Ishikawa (cell line): ENCODE measurements at regions not wholly inside any gene's neighbourhood (a gene's known extent, or its start where the extent isn't known, plus 50 kb on each side); places are given as distances from the start of the nearest gene placed in this dataset.

Source experiments
- EP300 ChIP-seq: IDR thresholded peaks from 2 replicates; pipeline ENCODE4 v1.6.1; 2012; ENCODE audit warnings: borderline replicate concordance
- MAX ChIP-seq: IDR thresholded peaks from 2 replicates; pipeline ENCODE4 v1.6.1; 2012
- REST ChIP-seq: IDR thresholded peaks from 2 replicates; pipeline ENCODE4 v1.6.1; 2012; ENCODE audit warnings: low read depth, mild to moderate bottlenecking
- ZBTB7A ChIP-seq: IDR thresholded peaks from 2 replicates; pipeline ENCODE4 v1.6.1; 2012; ENCODE audit warnings: low read depth

GRCh38 chr1:104868794-104869193 lies 1119.1 kb downstream of the AMY1C start:
- TF ChIP-seq MAX (no peak), REST (no peak), ZBTB7A (no peak), EP300 (no peak)
